Lung (tissue), 11 donors: ENCODE measurements at regions not wholly inside any gene's neighbourhood (a gene's known extent, or its start where the extent isn't known, plus 50 kb on each side); places are given as distances from the start of the nearest gene placed in this dataset.
A peak's percentile ranks its signal among the peaks of the same experiment; 100 is the strongest.

Experiments used
- ATAC-seq: fragments of 200-7000 bp; cut with Tn5 transposase; one replicate; pipeline ENCODE4 v1.9.1; 2020; ENCODE audit warnings: moderate number of reproducible peaks; ENCODE audit not compliant: insufficient read depth, low FRiP score
- DNase-seq, 3 donors: peaks; one replicate each; pipeline ENCODE4 v3.0.0-alpha.2; 2013 to 2017
- H3K27ac ChIP-seq, 2 donors: one replicate each; pipeline ENCODE4 v1.5.1; 2013; ENCODE audit warnings: mild to moderate bottlenecking in 2 of 2, moderate library complexity in 2 of 2, control low read depth in 1 of 2, inconsistent platforms in 1 of 2, low read depth in 1 of 2, low read length in 1 of 2
- H3K27me3 ChIP-seq, 3 donors: one replicate each; pipeline ENCODE4 v1.5.1; 2013; ENCODE audit warnings: low read length in 2 of 3; ENCODE audit not compliant: control insufficient read depth in 3 of 3, insufficient read depth in 3 of 3
- H3K36me3 ChIP-seq, 4 donors: one replicate each; pipeline ENCODE4 v1.5.1; 2013; ENCODE audit warnings: low read length in 4 of 4, mild to moderate bottlenecking in 1 of 4, moderate library complexity in 1 of 4; ENCODE audit not compliant: control insufficient read depth in 4 of 4, insufficient read depth in 4 of 4
- H3K4me1 ChIP-seq, 5 donors: one replicate each; pipeline ENCODE4 v1.5.1; 2013; ENCODE audit warnings: low read length in 5 of 5, mild to moderate bottlenecking in 2 of 5, moderate library complexity in 1 of 5; ENCODE audit not compliant: control insufficient read depth in 5 of 5, insufficient read depth in 5 of 5
- H3K4me3 ChIP-seq: one replicate; pipeline ENCODE4 v1.5.1; 2013; ENCODE audit warnings: mild to moderate bottlenecking, control low read depth, moderate library complexity
- H3K9ac ChIP-seq, 2 donors: one replicate each; pipeline ENCODE4 v1.5.1; 2013; ENCODE audit warnings: low read length in 2 of 2, control low read depth in 1 of 2; ENCODE audit not compliant: insufficient read depth in 1 of 2
- H3K9me3 ChIP-seq, 4 donors: one replicate each; pipeline ENCODE4 v1.5.1; 2013; ENCODE audit warnings: low read length in 3 of 4, mild to moderate bottlenecking in 1 of 4, moderate library complexity in 1 of 4; ENCODE audit not compliant: control insufficient read depth in 4 of 4, insufficient read depth in 3 of 4
- CTCF ChIP-seq: IDR thresholded peaks from 2 replicates; pipeline ENCODE4 v1.5.1; 2012; ENCODE audit warnings: mild to moderate bottlenecking; ENCODE audit errors: control extremely low read depth, extremely low read depth
- WGBS, 2 donors: extraction: QIAGEN DNeasy Blood & Tissue Kit; methylation state at CpG; one replicate each; pipeline ENCODE4 v1.1.7; 2013; 5-methylcytosine and 5-hydroxymethylcytosine counted together
- donor health status: control.
- donor health status: control.
- donor health status: Bipolar disorder and iron deficiency.
- donor health status: healthy.
- donor health status: DM: yes; HTN: yes; CAD: no.

- Histone ChIP-seq H3K36me3 (no peaks in the 10 kb centered on the region), H3K4me1 (no peaks in the 10 kb centered on the region), H3K27me3 (no peaks in the 10 kb centered on the region), H3K27ac (no peak overlapping the region), H3K9me3 (peaks cover 0 to 4% (median 0%) of the 10 kb centered on the region in 4 donors), H3K9ac (no peak overlapping the region), H3K4me3 (no peak overlapping the region)
- TF ChIP-seq CTCF = no peak
- DNase-seq (peak in 2 of 3 donors; percentile 57 to 69), ATAC-seq (no peak)
Measured at GRCh38 chr3:22988566-22988965, 214.6 kb upstream of the UBE2E2 start.

- no peaks in the 10 kb centered on the region for H3K27me3 ChIP-seq
- H3K9ac ChIP-seq = no peak overlapping the region
- peaks cover 0 to 4% (median 0%) of the 10 kb centered on the region in 4 donors for H3K9me3 ChIP-seq
- TF ChIP-seq CTCF = no peak
- no peaks in the 10 kb centered on the region for H3K36me3 ChIP-seq
- no peaks in the 10 kb centered on the region for H3K4me1 ChIP-seq
- DNase-seq = no peak
- no peak overlapping the region for H3K27ac ChIP-seq
- no peak for ATAC-seq
- 95 to 96% methylated on average over 17 of the region's 17 CpGs for WGBS, 2 donors
- H3K4me3 ChIP-seq = no peak overlapping the region
Measured at GRCh38 chr3:22989716-22990115, 213.4 kb upstream of the UBE2E2 start.

- H3K36me3 ChIP-seq = no peaks in the 10 kb centered on the region
- no peaks in the 10 kb centered on the region for H3K4me1 ChIP-seq
- no peak overlapping the region for H3K9ac ChIP-seq
- WGBS, 2 donors = 97 to 98% methylated on average over 44 of the region's 44 CpGs
- H3K27me3 ChIP-seq = no peaks in the 10 kb centered on the region
- H3K9me3 ChIP-seq = peaks cover 0 to 3% (median 0%) of the 10 kb centered on the region in 4 donors
- TF ChIP-seq CTCF = no peak
- DNase-seq = no peak
- no peak for ATAC-seq
- no peak overlapping the region for H3K27ac ChIP-seq
- no peak overlapping the region for H3K4me3 ChIP-seq
Measured at GRCh38 chr3:22990291-22991200, 212.6 kb upstream of the UBE2E2 start.

- TF ChIP-seq CTCF = no peak
- Histone ChIP-seq H3K27ac (no peak overlapping the region), H3K4me3 (no peak overlapping the region), H3K4me1 (no peaks in the 10 kb centered on the region), H3K27me3 (no peaks in the 10 kb centered on the region), H3K9me3 (peaks cover 0 to under 1% (median 0%) of the 10 kb centered on the region in 4 donors), H3K9ac (no peak overlapping the region), H3K36me3 (no peaks in the 10 kb centered on the region)
- 84 to 87% methylated on average over 2 of the region's 2 CpGs for WGBS, 2 donors
- ATAC-seq (no peak), DNase-seq (no peak)
Measured at GRCh38 chr3:22994781-22995180, 208.3 kb upstream of the UBE2E2 start.
